ENCODE measurements at regions not wholly inside any gene's neighbourhood (a gene's known extent, or its start where the extent isn't known, plus 50 kb on each side); places are given as distances from the start of the nearest gene placed in this dataset.
"Not testable (repeated sequence)": the region's sequence is repeated elsewhere in the genome, so short reads cannot be mapped to it uniquely, and the experiment has no call there.

DNA sequence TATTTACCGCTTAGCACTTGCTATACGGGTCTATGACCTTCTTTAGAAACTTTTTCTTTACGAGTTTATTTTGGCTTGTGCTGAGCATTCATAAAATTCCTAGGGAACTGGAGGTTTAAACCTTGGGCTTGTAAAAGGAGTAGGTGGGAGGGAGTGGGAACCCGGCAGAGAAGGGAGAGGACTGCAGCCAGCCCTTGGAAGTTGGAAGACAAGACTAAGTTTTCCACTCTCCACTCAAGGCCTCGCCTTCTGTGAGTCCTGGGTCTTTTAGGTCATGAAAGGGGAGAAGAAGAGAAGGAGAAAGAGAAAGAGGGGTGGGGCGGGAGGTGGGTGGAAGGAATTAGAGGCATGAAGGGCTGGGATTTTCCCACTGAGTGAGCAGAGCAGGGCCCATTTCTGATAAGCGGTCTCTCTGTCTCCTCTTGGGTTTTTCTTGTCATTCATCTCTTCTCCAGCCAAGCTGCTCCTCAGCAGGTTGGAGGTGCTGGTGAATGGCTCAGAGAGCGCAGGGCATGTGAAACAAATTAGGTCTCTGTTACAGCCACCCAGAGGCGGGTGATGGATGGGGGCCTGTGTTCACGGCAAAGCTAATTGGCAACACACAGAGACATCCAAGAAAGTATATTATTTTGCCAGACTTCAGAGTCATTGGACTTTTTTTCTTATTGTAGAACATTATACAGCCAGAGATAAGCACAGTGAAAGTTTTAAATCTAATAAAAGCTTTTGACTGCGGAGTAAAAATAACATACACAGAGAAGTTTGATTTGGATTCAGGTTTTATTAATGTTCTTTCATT lies 247.3 kb downstream of the FOXD2 start:
- DNase-seq: peak; percentile 44

- no peak for DNase-seq
These were observed 247.9 kb downstream of the FOXD2 start for GRCh38 chr1:47685763-47686066.

- DNase-seq: no peak
These were observed 249.1 kb downstream of the FOXD2 start for GRCh38 chr1:47686731-47687630.

- peak; percentile 46 for DNase-seq
These were observed 250.0 kb downstream of the FOXD2 start for GRCh38 chr1:47687631-47688460.

DNA sequence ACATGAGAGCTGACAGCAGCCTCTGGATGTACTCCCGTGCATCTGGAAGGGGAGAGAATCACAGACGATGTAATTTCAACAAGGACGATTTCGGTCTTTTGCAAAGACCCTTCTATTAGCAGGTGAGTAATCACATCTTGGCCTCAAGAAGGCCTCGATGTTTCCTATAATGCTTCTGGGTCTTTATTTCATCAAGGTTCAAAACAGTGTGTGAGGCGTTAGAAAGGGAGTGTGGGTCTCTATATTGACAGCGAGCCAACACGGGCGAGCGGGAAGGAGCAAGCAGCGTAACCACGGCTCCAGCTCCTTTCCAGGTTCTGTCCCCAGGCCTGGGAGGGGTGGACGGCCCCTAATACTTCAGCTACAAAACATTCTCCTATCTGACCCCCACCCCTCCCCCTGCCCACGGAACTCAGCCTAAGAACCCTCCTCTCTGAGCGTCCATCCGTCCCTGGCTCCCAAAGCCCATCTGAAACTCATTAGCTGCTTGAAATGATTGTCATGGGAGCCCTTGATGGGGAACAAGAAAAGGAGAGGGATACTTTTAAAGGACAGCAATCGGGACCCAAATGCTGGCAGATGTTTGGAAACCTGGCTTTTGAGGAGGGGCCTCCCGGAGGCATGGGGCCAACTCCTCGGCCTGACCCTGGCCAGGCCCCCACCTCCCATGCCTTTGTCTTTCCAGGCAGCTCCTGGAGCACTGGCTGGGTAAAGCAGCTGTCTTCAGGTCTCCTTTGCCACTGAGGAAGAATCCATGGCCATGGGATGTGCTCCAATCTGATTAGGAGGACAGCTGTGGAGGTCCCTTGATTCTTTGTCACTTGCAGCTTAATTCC lies 250.8 kb downstream of the FOXD2 start:
- DNase-seq: peak; percentile 30

GRCh38 chr1:47689894-47690293 lies 252.1 kb downstream of the FOXD2 start:
- peak; percentile 35 for DNase-seq

GRCh38 chr1:47690341-47691250 lies 252.8 kb downstream of the FOXD2 start:
- DNase-seq: no peak

- DNase-seq: not testable (repeated sequence)
These were observed 253.4 kb downstream of the FOXD2 start for GRCh38 chr1:47691293-47691692.

DNA sequence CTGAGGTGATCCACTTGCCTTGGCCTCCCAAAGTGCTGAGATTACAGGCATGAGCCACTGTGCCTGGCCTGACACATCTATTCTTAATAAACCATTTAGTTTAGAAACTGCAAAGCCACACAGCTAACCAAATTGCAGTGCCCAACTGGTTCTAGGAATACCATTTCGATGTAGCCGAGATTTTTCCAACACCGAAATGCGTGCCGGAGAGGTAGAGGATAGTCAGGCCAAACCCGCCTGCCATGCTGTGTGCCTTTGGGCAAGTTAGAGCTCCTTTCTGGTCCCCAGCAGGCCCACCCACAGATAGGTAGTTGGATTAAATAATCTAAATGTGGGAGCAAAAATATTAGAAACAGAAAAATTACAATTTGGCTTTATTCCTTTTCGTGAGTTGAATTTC lies 254.4 kb downstream of the FOXD2 start:
- DNase-seq: no peak

DNA sequence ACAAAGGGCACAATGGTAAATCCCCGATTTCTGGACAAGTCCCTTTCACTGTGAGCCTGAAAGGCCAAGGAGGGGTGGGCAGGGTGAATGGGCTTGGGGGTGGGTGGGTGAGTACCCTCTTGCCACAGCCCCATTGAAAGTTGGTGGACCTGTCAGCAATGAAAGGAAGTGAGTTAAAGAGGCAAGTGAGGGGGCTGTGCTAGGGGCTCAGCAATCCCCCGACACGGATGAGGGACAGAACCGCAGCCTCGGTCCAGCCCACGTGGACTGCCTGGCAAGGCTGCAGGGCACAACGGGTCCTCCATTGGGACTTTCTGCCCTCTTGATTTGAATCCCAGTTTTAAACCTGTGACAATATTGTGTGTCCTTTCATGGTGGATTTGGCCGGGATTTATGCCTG lies 255.3 kb downstream of the FOXD2 start:
- no peak for DNase-seq

DNA sequence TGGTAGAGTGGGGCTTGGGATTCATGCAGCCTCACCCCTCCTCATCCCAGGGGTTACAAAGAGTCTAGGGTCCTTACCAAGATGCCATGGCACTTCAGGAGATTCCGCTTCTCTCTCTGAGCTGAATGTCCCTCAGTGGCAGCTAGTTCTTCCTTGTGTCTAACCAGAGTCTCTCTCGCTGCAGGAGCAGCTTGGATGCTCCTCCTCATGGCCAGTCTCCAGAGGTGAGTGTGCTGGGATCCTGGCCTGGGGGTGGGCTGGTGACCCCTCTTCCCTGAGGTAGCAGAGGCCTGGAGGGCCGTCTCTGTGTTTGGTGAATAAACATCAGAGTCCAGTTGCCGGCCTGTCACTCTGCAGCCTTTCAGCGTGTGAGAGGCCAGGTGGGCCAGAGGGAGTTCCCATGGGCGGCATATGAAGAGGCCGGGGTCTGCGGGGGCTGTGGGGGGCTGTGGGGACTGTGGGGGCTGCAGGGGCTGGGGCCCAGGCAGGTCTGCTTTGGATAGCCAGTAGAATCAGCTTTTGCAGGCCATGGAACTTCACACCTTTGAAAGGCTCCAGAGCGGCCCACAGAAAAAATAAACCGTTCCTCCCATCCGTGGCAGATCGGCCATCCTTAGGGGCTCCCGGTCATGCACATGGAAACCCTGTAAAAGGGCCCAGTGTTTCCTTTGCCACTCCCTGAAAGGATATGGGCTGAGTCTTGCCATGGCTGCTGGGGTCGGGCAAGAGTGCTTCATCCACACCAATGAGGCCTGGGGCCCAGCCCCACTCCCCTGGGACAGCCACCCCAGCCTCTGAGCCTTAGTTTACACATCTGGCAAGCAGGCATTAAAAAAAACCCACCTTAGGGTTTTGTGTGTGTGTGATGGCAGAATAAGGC lies 256.4 kb downstream of the FOXD2 start:
- no peak for DNase-seq

DNA sequence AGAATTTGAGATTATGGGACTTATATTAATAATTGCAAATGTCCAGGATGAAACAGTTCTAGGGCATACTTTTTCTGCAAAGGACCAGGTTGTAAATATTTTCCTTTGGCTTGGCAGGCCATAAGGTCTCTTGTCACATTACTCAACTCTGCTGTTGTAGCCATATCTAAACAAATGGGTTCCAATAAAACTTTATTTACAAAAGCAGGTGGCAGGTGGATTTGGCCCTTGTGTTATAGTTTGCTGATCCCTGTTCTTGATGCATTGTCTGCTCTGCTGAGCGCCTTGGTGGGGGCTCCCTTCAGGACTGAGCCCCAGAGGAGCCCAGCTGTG lies 258.5 kb downstream of the FOXD2 start:
- no peak for DNase-seq

DNA sequence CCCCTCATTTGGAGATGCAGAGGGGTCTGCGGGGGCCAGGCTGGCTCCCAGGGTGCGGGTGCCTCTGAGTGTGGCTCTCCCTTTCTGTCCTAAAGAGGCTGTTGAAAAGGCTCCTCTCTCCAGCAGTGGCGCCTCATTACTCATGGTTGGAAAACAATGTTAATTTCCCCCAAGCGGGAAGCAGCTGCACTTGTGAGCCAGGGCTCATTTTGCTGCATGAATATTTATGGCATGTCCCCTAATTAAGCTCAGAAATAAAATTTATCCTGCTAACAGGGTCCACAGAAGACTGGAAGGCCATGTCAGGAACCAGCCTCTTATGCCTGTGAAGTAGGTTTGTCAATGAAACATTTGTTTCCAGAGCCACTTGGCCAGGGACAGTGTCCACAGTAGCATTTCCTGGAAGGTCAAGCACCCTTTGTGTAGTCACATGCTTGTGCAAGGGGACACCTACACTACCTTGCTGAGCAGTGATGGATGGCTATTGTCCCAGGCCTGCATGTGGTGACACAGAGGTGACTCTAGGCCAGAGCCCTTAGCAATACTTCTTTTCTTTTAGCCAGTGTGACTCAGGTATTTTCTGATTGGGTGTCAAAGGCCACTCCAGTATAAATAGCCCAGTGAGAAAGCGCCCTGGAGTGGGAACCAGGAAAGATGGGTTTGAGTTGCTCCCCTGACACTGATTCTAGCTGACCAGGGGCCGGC lies 259.0 kb downstream of the FOXD2 start:
- no peak for DNase-seq

DNA sequence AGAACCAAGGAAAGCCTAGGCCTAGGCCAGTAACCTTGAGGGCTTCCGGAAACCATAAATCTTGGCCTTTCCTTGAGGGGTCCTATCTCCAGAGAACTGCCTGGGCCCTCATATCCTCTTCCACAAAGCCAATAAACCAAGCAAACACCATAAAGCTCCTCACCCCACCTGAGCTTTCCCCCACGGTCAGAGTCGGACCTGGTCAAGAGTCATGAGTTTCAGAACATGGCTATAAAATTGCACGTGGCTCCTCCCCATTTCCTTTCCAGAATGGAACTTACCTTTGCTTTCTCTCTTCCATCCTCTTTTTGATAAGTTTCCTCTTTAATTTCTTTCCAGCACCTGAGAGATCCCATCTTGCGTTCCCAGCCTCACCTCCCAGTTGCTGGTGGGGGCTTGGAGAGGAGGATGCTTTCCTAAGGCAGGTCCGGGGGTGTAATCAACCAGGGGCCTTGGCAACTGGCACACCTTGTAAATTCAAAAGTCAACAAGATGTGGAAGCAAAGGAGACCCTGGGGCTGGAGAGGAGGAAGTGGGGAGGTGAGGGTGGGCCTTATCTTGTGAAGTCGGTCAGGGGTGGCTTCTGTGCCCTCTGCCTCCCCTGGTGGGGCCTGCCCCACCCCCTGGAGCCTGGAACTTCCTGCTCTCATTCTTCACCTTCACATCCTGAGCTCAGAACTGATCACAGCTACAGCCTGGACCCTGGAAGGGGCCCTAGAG lies 259.9 kb downstream of the FOXD2 start:
- DNase-seq: no peak

- DNase-seq: no peak
These were observed 261.8 kb downstream of the FOXD2 start for GRCh38 chr1:47699492-47700235.

DNA sequence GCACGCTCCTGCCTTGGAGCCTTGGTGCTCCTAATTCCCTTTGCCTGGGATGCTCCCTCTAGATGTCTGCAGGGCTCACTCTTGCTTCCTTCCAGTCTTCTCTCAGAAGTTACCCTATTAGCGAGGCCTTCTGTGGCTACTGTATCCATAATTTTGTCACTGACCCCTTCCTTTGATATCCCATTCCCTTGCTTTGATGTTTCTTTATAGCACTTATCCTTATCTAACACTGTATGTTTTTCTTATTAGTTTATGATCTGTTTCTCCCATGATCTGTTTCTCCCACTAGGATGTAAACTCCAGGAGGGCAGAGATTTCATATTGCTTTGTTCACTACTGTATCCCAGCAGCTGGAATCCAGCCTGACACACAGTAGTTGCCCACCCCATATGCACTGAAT lies 263.4 kb downstream of the FOXD2 start:
- no peak for DNase-seq

DNA sequence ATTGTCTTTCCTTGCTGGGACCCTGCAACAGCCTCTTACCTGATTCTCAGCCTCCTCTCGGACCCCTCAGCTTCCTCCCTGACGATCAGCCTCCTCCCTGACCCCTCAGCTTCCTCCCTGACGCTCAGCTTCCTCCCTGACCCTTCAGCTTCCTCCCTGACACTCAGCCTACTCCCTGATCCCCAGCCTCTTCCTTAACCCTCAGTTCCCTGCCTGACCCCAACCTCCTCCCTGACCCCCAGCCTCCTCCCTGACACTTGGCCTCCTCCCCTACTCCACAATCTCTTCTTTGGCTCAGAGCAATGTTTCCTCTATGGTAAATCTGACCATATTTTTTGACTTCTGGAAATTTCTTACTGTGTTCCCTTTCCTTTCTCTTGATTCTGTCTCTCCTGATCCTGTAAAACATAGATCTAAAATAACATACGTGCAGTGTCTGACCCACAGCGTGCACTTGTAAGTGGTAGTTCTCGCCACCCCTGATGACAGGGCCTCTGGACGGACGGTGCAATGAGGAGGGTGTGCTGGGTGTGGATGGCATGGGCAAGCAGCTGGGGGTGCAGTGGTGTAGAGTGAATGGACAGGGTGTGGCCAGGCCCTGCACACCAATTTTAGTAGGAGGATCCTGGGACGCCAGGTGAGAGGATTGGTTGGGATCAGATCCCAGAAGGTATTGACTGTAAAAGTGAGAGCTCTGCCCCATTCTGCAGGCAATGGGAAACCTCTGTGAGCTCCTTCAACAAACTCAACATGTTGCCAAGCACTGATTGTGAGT lies 264.1 kb downstream of the FOXD2 start:
- DNase-seq: no peak
